Progenitor cell of endocrine pancreas (in vitro differentiated cells): ENCODE measurements at regions not wholly inside any gene's neighbourhood (a gene's known extent, or its start where the extent isn't known, plus 50 kb on each side); places are given as distances from the start of the nearest gene placed in this dataset.
"Not testable (repeated sequence)": the region's sequence is repeated elsewhere in the genome, so short reads cannot be mapped to it uniquely, and the experiment has no call there.

Experiments used
- DNase-seq: peaks from one replicate; pipeline ENCODE4 v3.0.0; 2021; ENCODE audit warnings: low spot score; ENCODE audit not compliant: unreplicated experiment
- H3K27ac Mint-ChIP-seq: 2 replicates; pipeline ENCODE4 v1.8.0; 2021; ENCODE audit warnings: mild to moderate bottlenecking, moderate library complexity, mixed read lengths
- H3K27me3 Mint-ChIP-seq: 2 replicates; pipeline ENCODE4 v1.8.0; 2021; ENCODE audit warnings: mixed read lengths
- H3K36me3 Mint-ChIP-seq: 2 replicates; pipeline ENCODE4 v1.8.0; 2022; ENCODE audit warnings: mixed read lengths; ENCODE audit not compliant: insufficient read depth
- H3K4me1 Mint-ChIP-seq: 2 replicates; pipeline ENCODE4 v1.8.0; 2021; ENCODE audit warnings: low read depth, mixed read lengths
- H3K4me3 Mint-ChIP-seq: 2 replicates; pipeline ENCODE4 v1.8.0; 2021; ENCODE audit warnings: low read depth, mild to moderate bottlenecking, moderate library complexity, mixed read lengths
- H3K9me3 Mint-ChIP-seq: 2 replicates; pipeline ENCODE4 v1.8.0; 2021; ENCODE audit warnings: low read depth, mixed read lengths
- TF ChIP-seq, protein P1 (sequence below): fragments of 200-600 bp; sonication (generic); IDR thresholded peaks from one replicate; pipeline ENCODE4 v1.5.0; 2021; ENCODE audit warnings: antibody characterized with exemption, mild to moderate bottlenecking; ENCODE audit not compliant: unreplicated experiment

DNA sequence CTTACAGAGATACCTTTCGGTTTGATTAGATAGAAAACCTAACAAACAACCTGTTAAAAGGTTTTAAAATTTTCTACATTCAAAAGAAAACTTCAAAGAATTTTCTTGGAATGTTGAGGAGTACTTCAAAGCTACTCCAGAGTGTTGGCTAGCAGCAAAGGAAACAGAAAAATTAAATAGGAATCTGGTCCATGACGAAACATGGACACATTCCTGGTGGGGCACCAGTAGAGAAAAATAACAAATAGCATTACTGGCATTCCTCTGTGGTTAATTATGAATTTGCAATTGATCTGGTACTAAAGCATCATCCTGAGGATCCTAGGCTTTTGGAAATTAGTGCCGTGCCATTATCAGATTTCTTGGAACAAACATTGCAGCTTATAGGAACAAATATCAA is 59.5 kb upstream of the DPPA4 start:
- no peaks in the 10 kb centered on the region for H3K27me3 Mint-ChIP-seq
- no peak for DNase-seq
- no peaks in the 10 kb centered on the region for H3K4me1 Mint-ChIP-seq
- no peaks in the 10 kb centered on the region for H3K9me3 Mint-ChIP-seq
- TF ChIP-seq, protein P1, sequence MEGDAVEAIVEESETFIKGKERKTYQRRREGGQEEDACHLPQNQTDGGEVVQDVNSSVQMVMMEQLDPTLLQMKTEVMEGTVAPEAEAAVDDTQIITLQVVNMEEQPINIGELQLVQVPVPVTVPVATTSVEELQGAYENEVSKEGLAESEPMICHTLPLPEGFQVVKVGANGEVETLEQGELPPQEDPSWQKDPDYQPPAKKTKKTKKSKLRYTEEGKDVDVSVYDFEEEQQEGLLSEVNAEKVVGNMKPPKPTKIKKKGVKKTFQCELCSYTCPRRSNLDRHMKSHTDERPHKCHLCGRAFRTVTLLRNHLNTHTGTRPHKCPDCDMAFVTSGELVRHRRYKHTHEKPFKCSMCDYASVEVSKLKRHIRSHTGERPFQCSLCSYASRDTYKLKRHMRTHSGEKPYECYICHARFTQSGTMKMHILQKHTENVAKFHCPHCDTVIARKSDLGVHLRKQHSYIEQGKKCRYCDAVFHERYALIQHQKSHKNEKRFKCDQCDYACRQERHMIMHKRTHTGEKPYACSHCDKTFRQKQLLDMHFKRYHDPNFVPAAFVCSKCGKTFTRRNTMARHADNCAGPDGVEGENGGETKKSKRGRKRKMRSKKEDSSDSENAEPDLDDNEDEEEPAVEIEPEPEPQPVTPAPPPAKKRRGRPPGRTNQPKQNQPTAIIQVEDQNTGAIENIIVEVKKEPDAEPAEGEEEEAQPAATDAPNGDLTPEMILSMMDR = no peak
- no peak overlapping the region for H3K27ac Mint-ChIP-seq
- H3K4me3 Mint-ChIP-seq = no peak overlapping the region
- H3K36me3 Mint-ChIP-seq = no peaks in the 10 kb centered on the region

DNA sequence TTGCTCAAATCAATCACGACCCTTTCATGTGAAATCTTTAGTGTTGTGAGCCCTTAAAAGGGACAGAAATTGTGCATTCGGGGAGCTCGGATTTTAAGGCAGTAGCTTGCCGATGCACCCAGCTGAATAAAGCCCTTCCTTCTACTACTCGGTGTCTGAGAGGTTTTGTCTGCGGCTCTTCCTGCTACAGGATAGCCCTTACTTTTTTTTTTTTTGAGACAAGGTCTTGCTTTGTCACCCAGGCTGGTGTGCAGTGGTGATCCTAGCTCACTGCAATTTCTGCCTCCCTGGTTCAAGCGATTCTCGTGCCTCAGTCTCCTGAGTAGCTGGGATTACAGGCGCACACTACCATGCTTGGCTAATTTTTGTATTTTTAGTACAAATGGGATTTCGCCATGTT is 56.4 kb upstream of the DPPA4 start:
- not testable (repeated sequence) for H3K9me3 Mint-ChIP-seq, H3K36me3 Mint-ChIP-seq, H3K27ac Mint-ChIP-seq, H3K4me1 Mint-ChIP-seq, H3K4me3 Mint-ChIP-seq, DNase-seq, H3K27me3 Mint-ChIP-seq

DNA sequence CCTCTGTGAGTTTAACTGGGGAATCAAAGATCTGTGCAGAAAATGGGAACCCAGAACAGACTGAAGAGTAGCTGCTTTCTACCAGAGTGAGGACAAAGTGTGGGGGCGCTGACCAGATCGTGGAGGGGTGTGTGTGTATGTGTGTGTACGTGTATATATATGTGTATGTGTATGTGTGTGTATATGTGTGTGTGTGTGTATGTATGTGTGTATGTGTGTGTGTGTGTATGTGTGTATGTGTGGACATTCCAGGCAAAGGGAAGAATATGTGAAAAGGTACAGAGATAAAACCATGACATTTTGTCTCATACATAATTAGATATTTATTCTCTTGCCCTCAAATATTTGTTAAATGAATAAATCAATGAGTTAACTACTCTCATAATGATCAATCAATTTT is 54.9 kb upstream of the DPPA4 start:
- DNase-seq = no peak
- TF ChIP-seq, protein P1 = no peak
- H3K4me3 Mint-ChIP-seq = no peak overlapping the region
- no peaks in the 10 kb centered on the region for H3K36me3 Mint-ChIP-seq
- H3K4me1 Mint-ChIP-seq = no peaks in the 10 kb centered on the region
- H3K9me3 Mint-ChIP-seq = no peaks in the 10 kb centered on the region
- no peaks in the 10 kb centered on the region for H3K27me3 Mint-ChIP-seq
- H3K27ac Mint-ChIP-seq = no peak overlapping the region

DNA sequence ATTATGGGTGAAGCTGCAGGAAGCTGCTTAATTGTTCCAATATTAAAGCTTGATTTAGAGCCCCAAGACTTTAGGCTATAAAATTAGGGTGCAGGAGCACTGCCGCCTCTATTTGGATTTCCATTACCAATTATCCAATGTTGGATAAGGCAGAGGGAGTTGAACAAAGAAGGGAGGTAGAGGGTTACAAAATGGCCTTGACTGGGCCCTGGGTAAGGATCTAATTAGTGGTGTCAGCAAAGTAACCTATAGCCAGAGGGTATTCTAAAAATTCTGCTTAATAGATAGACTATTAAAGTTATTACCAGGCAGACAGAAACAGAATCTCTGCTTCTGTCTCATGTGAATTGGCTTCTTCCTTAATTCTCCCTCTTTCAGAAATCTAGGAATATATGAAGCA is 50.3 kb upstream of the DPPA4 start:
- no peaks in the 10 kb centered on the region for H3K9me3 Mint-ChIP-seq
- H3K4me1 Mint-ChIP-seq = peaks cover 2% of the 10 kb centered on the region
- TF ChIP-seq, protein P1 = no peak
- H3K27ac Mint-ChIP-seq = no peak overlapping the region
- H3K4me3 Mint-ChIP-seq = no peak overlapping the region
- H3K36me3 Mint-ChIP-seq = no peaks in the 10 kb centered on the region
- H3K27me3 Mint-ChIP-seq = no peaks in the 10 kb centered on the region
- DNase-seq = no peak

DNA sequence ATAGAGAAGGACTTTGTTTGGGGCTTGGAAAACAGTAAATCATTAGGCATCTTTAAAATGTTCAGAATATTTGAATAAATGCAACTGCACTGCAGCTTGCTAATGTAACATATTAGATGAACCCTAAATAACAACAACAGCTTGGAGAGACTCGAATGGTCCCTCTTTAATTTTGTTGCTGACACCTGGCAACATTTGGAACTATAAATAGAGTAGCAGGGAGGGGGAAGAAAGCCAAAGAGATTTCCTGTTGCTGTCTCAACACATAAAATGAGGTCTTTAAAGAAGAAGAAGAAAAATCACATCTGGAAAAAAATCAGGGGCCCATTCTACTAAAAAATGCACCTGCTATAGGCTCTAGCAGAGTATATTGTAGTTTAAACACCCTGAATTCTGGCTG is 49.9 kb upstream of the DPPA4 start:
- Mint-ChIP-seq H3K9me3 (peaks cover 3% of the 10 kb centered on the region), H3K4me3 (no peak overlapping the region), H3K27ac (no peak overlapping the region), H3K36me3 (no peaks in the 10 kb centered on the region), H3K27me3 (no peaks in the 10 kb centered on the region), H3K4me1 (peaks cover 2% of the 10 kb centered on the region)
- DNase-seq = no peak
- TF ChIP-seq, protein P1 = no peak
